HG03097 (cell line): ENCODE measurements at regions not wholly inside any gene's neighbourhood (a gene's known extent, or its start where the extent isn't known, plus 50 kb on each side); places are given as distances from the start of the nearest gene placed in this dataset.

Experiments used
- ATAC-seq: cut with Tn5 transposase; IDR thresholded peaks from one replicate; pipeline ENCODE4 v1.9.1; 2021; ENCODE audit not compliant: unreplicated experiment, low FRiP score

- no peak for ATAC-seq
Observed at GRCh38 chr14:54206516-54206915, 190.3 kb upstream of the CDKN3 start.

GRCh38 chr14:54207075-54207474 lies 189.7 kb upstream of the CDKN3 start:
- ATAC-seq = no peak

DNA sequence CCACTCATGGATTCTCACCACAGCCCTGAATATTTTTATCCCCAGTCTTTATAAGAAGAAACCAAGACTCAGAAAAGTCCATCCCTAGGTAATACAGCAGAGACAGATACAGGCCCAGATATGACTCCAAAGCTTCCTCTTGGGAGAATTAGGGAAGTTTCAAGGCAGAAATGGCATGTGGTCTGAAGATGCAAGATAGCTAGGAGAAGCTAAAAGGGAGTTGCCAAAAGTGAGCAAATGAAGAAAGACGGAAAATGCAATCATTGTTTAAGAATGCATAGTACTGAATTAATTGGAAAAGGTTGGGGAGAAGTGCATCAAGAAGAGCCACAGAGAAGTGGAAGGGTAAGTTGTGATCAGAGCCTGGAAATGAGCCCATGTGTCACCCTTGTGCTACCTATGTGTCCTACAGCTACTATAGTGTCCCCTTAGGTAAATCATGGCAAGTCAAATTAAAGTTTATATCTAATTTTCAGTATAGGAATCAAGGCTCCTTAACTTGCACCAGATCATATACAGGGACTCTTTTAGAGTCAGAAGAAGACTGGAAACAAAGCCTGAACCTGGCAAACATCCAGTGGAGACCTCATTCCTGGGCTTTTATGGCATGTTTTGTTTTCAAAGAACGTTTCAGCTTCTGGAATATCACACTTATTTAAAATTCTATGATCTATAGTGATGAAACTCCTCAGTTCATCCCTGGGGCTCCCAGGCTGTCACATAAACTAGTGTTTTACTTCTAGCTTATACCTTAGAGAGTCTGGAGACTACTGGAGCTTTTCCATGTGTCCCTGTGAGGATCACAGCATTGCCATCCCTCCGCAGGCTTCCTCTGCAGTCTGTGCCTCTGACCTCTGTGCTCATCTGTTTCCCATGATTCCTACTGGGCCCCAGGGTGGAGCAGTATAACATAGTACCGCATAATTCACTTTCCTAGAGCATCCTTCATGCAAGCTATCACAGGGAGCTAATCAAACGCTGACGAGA lies 189.0 kb upstream of the CDKN3 start:
- no peak for ATAC-seq

GRCh38 chr14:54208751-54209150 lies 188.1 kb upstream of the CDKN3 start:
- ATAC-seq = no peak

GRCh38 chr14:54209511-54210250 lies 187.1 kb upstream of the CDKN3 start:
- ATAC-seq = no peak

- ATAC-seq = no peak
Observed at GRCh38 chr14:54211551-54212308, 185.1 kb upstream of the CDKN3 start.

DNA sequence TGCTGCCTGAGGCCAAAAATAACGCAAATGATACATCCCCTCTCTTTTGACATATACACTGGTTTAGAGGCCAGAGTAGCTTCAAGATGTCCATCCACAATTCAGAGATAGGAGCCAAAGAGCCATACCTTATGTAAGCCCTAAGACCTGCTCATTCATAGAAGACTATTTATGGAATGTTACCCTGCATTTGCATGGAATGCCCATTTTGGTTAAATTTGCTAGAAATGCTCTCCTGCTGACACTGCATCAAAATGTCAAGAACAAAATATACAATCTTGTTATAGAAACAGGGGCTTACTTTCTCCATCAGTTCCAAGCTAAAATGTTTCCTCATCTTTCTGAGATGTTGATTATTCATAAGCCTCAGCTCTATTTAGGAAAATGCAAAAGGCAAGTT lies 183.3 kb upstream of the CDKN3 start:
- ATAC-seq = no peak

GRCh38 chr14:54216827-54217226 lies 180.0 kb upstream of the CDKN3 start:
- no peak for ATAC-seq

DNA sequence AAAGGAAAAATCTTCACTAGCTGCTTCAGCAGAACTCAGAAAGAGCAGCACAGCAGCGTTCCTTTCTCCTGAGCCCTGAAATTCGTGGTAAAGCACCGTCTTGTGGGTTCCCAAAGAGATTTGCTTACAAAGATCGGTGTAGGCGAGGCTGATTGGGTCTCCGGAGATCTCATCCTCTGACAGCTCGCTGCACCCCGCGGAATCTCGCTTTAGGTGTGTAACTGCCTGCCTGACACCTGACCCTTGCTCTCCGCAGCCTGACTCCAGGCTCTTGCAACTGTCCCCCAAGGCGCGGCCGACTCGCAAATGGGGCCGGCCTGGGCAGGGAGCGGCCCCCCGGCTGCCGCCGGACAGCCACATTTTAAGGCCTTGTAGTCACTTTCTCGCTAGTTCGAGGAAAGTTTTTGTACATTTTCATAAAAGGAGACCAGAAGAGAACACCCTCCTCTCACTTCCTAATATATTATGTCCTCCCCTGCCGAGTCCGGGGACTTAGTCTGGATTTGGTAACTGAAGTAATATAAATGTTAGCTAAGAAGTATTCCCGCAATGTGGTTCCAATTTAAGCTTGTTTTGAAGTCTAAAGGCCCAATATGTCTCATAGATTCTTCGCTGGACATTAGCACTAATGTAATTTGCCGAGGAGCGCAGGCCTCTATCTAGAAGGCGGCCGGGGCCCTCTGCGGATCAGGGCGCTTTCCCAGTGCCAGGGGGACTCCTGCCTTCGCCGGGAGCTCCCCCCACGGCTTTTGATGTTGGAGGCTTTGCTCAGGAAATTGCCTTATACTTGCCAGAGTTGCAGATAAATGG lies 177.3 kb upstream of the CDKN3 start:
- ATAC-seq = no peak

DNA sequence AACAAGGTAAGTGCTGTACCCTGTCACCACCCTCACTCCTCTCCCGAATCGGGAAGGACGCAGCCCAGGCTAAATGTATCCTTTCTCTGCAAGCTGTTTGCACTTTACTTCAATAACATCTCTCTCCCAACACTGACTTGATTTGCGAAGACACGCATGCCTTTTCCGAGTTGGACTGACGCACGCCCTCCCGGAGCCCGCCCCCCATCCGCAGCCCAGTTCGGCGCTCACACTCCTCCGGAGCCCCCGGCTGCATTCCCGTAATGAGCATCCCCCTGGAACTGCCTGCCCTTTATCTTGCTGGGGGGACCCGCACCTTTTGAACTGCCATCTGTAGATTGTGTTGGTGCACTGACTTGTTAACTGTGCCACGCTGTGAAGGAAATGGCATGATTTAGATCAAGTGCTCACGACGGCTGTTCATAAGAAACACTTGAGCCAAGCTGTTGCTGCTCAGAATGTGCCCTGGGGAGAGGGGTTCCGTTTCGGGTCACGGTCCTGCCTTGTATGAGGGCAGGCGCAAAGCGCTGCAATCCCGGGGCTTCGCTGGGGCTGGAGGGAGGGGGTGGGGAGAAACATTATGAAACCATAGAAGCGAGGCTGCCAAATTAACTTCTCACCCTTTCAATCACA lies 176.6 kb upstream of the CDKN3 start:
- no peak for ATAC-seq

- ATAC-seq = no peak
Observed at GRCh38 chr14:54220704-54221431, 175.9 kb upstream of the CDKN3 start.

DNA sequence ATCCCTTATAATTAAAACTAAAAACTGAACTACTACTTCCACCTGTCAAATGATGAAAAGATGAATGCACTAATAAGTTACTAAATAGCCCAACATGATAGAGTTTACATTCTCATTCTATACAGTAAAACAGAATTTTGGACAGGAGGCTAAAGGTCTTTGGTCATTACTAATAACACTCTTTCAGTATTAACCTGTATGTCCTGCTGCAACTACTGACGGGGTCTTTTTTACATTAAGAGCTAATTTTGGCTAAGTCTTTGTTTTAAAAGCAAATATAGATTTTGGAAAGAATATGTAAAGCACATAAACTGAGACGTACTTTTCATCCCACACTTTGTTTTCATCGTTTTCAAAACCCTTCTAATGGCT lies 175.4 kb upstream of the CDKN3 start:
- no peak for ATAC-seq

- no peak for ATAC-seq
Observed at GRCh38 chr14:54221971-54222370, 174.8 kb upstream of the CDKN3 start.

GRCh38 chr14:54223831-54224402 lies 172.9 kb upstream of the CDKN3 start:
- ATAC-seq = no peak

GRCh38 chr14:54225457-54226060 lies 171.2 kb upstream of the CDKN3 start:
- no peak for ATAC-seq

GRCh38 chr14:54226103-54226502 lies 170.7 kb upstream of the CDKN3 start:
- ATAC-seq = no peak

GRCh38 chr14:54226558-54226957 lies 170.2 kb upstream of the CDKN3 start:
- ATAC-seq = no peak

GRCh38 chr14:54229136-54229535 lies 167.7 kb upstream of the CDKN3 start:
- ATAC-seq = no peak
